Muscle layer of duodenum (tissue), 2 donors: ENCODE measurements at regions not wholly inside any gene's neighbourhood (a gene's known extent, or its start where the extent isn't known, plus 50 kb on each side); places are given as distances from the start of the nearest gene placed in this dataset.

ENCODE experiments used
- H3K27ac ChIP-seq: one replicate; pipeline ENCODE4 v1.7.0; 2013; ENCODE audit warnings: mild to moderate bottlenecking, low read length
- H3K27me3 ChIP-seq: one replicate; pipeline ENCODE4 v1.7.0; 2013; ENCODE audit warnings: low read depth, mild to moderate bottlenecking, control low read depth, low read length
- H3K36me3 ChIP-seq, 2 donors: one replicate each; pipeline ENCODE4 v1.7.0; 2013; ENCODE audit warnings: low read length in 2 of 2, control low read depth in 1 of 2, mild to moderate bottlenecking in 1 of 2; ENCODE audit not compliant: insufficient read depth in 2 of 2, control insufficient read depth in 1 of 2
- H3K4me1 ChIP-seq, 2 donors: one replicate each; pipeline ENCODE4 v1.7.0; 2013; ENCODE audit warnings: low read length in 2 of 2, mild to moderate bottlenecking in 2 of 2, control low read depth in 1 of 2, moderate library complexity in 1 of 2; ENCODE audit not compliant: insufficient read depth in 2 of 2, control insufficient read depth in 1 of 2
- H3K4me3 ChIP-seq, 2 donors: one replicate each; pipeline ENCODE4 v1.7.0; 2013; ENCODE audit warnings: low read length in 2 of 2, low read depth in 1 of 2, mild to moderate bottlenecking in 1 of 2
- H3K9me3 ChIP-seq, 2 donors: one replicate each; pipeline ENCODE4 v1.7.0; 2013; ENCODE audit warnings: low read length in 2 of 2, control low read depth in 1 of 2, mild to moderate bottlenecking in 1 of 2; ENCODE audit not compliant: control insufficient read depth in 1 of 2
- donor health status: healthy.

- H3K4me3 ChIP-seq = no peak overlapping the region
- H3K4me1 ChIP-seq = no peaks in the 10 kb centered on the region
- H3K36me3 ChIP-seq = peaks cover 0 to 3% of the 10 kb centered on the region in 2 donors
- no peaks in the 10 kb centered on the region for H3K27me3 ChIP-seq
- H3K27ac ChIP-seq = no peak overlapping the region
- no peaks in the 10 kb centered on the region for H3K9me3 ChIP-seq
Observed at GRCh38 chr16:73215678-73216377, 167.9 kb upstream of the ZFHX3 start.

- H3K4me1 ChIP-seq = no peaks in the 10 kb centered on the region
- no peak overlapping the region for H3K27ac ChIP-seq
Observed at GRCh38 chr16:73214825-73215677, 167.1 kb upstream of the ZFHX3 start.

GRCh38 chr16:73213732-73214455 lies 166.0 kb upstream of the ZFHX3 start:
- H3K9me3 ChIP-seq = no peaks in the 10 kb centered on the region
- H3K4me3 ChIP-seq = no peak overlapping the region
- no peak overlapping the region for H3K27ac ChIP-seq
- H3K27me3 ChIP-seq = no peaks in the 10 kb centered on the region
- peaks cover 0 to 3% of the 10 kb centered on the region in 2 donors for H3K36me3 ChIP-seq
- H3K4me1 ChIP-seq = no peaks in the 10 kb centered on the region

More at GRCh38 chr16:73214825-73215677, 167.1 kb upstream of the ZFHX3 start:
- no peak overlapping the region for H3K4me3 ChIP-seq
- H3K36me3 ChIP-seq = peaks cover 0 to 3% of the 10 kb centered on the region in 2 donors
- no peaks in the 10 kb centered on the region for H3K9me3 ChIP-seq
- H3K27me3 ChIP-seq = no peaks in the 10 kb centered on the region

- Histone ChIP-seq H3K9me3 (no peaks in the 10 kb centered on the region), H3K4me3 (no peak overlapping the region), H3K4me1 (no peaks in the 10 kb centered on the region), H3K27me3 (no peaks in the 10 kb centered on the region), H3K36me3 (peaks cover 0 to 3% of the 10 kb centered on the region in 2 donors), H3K27ac (no peak overlapping the region)
Observed at GRCh38 chr16:73212431-73212830, 164.5 kb upstream of the ZFHX3 start.

- Histone ChIP-seq H3K36me3 (peaks cover 0 to 3% of the 10 kb centered on the region in 2 donors), H3K9me3 (no peaks in the 10 kb centered on the region), H3K27me3 (no peaks in the 10 kb centered on the region), H3K4me1 (no peaks in the 10 kb centered on the region), H3K27ac (no peak overlapping the region), H3K4me3 (no peak overlapping the region)
Observed at GRCh38 chr16:73210686-73211085, 162.8 kb upstream of the ZFHX3 start.

- no peaks in the 10 kb centered on the region for H3K9me3 ChIP-seq
- no peaks in the 10 kb centered on the region for H3K27me3 ChIP-seq
- no peaks in the 10 kb centered on the region for H3K36me3 ChIP-seq
- H3K4me3 ChIP-seq = no peak overlapping the region
- H3K27ac ChIP-seq = no peak overlapping the region
- no peaks in the 10 kb centered on the region for H3K4me1 ChIP-seq
Observed at GRCh38 chr16:73210084-73210483, 162.2 kb upstream of the ZFHX3 start.

- Histone ChIP-seq H3K36me3 (no peaks in the 10 kb centered on the region), H3K9me3 (no peaks in the 10 kb centered on the region), H3K4me3 (no peak overlapping the region), H3K27ac (no peak overlapping the region), H3K4me1 (no peaks in the 10 kb centered on the region), H3K27me3 (no peaks in the 10 kb centered on the region)
Observed at GRCh38 chr16:73209190-73209589, 161.3 kb upstream of the ZFHX3 start.

GRCh38 chr16:73206151-73206707 lies 158.3 kb upstream of the ZFHX3 start:
- no peaks in the 10 kb centered on the region for H3K27me3 ChIP-seq
- H3K36me3 ChIP-seq = no peaks in the 10 kb centered on the region
- no peaks in the 10 kb centered on the region for H3K9me3 ChIP-seq
- no peaks in the 10 kb centered on the region for H3K4me1 ChIP-seq
- no peak overlapping the region for H3K4me3 ChIP-seq
- no peak overlapping the region for H3K27ac ChIP-seq

GRCh38 chr16:73205153-73205886 lies 157.4 kb upstream of the ZFHX3 start:
- no peak overlapping the region for H3K27ac ChIP-seq
- H3K36me3 ChIP-seq = no peaks in the 10 kb centered on the region
- no peaks in the 10 kb centered on the region for H3K4me1 ChIP-seq
- H3K4me3 ChIP-seq = no peak overlapping the region
- no peaks in the 10 kb centered on the region for H3K9me3 ChIP-seq
- no peaks in the 10 kb centered on the region for H3K27me3 ChIP-seq

- no peaks in the 10 kb centered on the region for H3K4me1 ChIP-seq
- no peaks in the 10 kb centered on the region for H3K36me3 ChIP-seq
- no peak overlapping the region for H3K27ac ChIP-seq
- no peaks in the 10 kb centered on the region for H3K27me3 ChIP-seq
- H3K4me3 ChIP-seq = no peak overlapping the region
- no peaks in the 10 kb centered on the region for H3K9me3 ChIP-seq
Observed at GRCh38 chr16:73204359-73205152, 156.6 kb upstream of the ZFHX3 start.
